ENCODE measurements at regions not wholly inside any gene's neighbourhood (a gene's known extent, or its start where the extent isn't known, plus 50 kb on each side); places are given as distances from the start of the nearest gene placed in this dataset.

- no peak for DNase-seq (ENCODE audit: low read depth)
- TF ChIP-seq, protein P1, sequence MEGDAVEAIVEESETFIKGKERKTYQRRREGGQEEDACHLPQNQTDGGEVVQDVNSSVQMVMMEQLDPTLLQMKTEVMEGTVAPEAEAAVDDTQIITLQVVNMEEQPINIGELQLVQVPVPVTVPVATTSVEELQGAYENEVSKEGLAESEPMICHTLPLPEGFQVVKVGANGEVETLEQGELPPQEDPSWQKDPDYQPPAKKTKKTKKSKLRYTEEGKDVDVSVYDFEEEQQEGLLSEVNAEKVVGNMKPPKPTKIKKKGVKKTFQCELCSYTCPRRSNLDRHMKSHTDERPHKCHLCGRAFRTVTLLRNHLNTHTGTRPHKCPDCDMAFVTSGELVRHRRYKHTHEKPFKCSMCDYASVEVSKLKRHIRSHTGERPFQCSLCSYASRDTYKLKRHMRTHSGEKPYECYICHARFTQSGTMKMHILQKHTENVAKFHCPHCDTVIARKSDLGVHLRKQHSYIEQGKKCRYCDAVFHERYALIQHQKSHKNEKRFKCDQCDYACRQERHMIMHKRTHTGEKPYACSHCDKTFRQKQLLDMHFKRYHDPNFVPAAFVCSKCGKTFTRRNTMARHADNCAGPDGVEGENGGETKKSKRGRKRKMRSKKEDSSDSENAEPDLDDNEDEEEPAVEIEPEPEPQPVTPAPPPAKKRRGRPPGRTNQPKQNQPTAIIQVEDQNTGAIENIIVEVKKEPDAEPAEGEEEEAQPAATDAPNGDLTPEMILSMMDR (IDR thresholded peaks at IDR 0.05; ENCODE audit: low read length, missing control alignments) = no peak
These were observed 209.1 kb downstream of the GRIN2B start for GRCh38 chr12:13772264-13772663.

DNA sequence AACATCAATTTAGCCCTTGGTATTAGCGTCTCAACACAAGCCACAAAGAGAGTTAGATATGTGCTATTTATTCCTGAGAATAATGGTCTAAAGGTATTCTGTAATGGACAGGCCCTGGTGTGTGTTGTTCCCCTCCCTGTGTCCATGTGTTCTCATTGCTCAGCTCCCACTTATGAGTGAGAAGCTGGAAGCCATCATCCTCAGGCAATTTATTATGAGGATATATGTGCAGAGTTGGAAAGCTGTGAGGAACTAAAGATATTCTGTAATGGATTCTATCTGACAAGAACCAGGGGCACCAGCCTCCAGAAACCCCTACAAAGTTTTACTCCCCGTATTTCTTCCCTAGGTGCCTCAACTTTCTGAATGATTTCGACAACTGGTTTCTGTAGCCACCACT, 210.8 kb downstream of the GRIN2B start:
- TF ChIP-seq, protein P1 (IDR thresholded peaks at IDR 0.05; ENCODE audit: low read length, missing control alignments) = no peak
- DNase-seq (ENCODE audit: low read depth) = no peak
- H3K4me3 ChIP-seq (replicated peaks; ENCODE audit: low read depth, low read length) = no peak overlapping the region

More at GRCh38 chr12:13772264-13772663, 209.1 kb downstream of the GRIN2B start:
- no peak overlapping the region for H3K4me3 ChIP-seq (replicated peaks; ENCODE audit: low read depth, low read length)

- TF ChIP-seq, protein P1 (IDR thresholded peaks at IDR 0.05; ENCODE audit: low read length, missing control alignments) = no peak
- DNase-seq (ENCODE audit: low read depth) = no peak
- H3K4me3 ChIP-seq (replicated peaks; ENCODE audit: low read depth, low read length) = no peak overlapping the region
These were observed 211.4 kb downstream of the GRIN2B start for GRCh38 chr12:13769966-13770365.

DNA sequence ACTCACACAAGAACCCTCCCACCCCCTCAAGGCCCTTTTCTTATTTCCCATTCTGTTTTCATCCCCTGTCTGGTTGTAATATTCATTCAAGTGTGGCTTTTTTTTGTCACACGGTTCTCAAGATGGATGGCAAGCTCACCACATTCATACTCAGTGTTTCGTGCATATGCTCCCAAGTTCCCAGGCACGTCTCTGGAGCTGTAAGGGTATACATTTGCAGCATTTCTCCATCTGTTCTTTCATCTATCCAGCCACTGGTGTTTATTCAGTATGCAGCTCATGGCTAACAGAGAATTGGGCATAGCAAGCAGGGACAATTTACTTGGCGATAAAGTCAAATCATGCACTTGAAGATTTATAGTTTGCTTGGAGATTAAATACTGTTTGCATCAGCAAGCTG, 212.1 kb downstream of the GRIN2B start:
- TF ChIP-seq, protein P1 (IDR thresholded peaks at IDR 0.05; ENCODE audit: low read length, missing control alignments) = no peak
- H3K4me3 ChIP-seq (replicated peaks; ENCODE audit: low read depth, low read length) = no peak overlapping the region
- DNase-seq (ENCODE audit: low read depth) = no peak

DNA sequence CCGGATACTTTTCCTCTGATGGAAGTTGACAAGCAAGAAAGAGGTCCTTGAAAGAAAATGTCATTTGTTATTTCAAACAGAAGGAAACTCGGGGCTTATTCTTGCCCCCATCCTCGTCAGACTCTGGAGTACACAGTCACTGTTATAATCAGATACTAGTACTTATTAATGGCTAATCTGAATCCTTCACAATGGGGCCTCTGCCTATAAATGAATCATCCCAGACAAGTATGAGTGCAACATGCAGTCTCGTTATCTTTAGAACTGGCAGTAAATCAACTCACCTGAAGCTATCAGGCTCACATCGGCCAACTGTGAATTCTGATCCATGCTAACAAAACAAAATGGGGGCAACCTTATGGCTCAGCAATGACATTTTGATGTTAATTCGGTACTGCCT, 216.7 kb downstream of the GRIN2B start:
- no peak for DNase-seq (ENCODE audit: low read depth)
- TF ChIP-seq, protein P1 (IDR thresholded peaks at IDR 0.05; ENCODE audit: low read length, missing control alignments) = no peak
- H3K4me3 ChIP-seq (replicated peaks; ENCODE audit: low read depth, low read length) = no peak overlapping the region

- no peak for DNase-seq (ENCODE audit: low read depth)
- TF ChIP-seq, protein P1 (IDR thresholded peaks at IDR 0.05; ENCODE audit: low read length, missing control alignments) = no peak
- H3K4me3 ChIP-seq (replicated peaks; ENCODE audit: low read depth, low read length) = no peak overlapping the region
These were observed 232.0 kb downstream of the GRIN2B start for GRCh38 chr12:13749389-13749788.

DNA sequence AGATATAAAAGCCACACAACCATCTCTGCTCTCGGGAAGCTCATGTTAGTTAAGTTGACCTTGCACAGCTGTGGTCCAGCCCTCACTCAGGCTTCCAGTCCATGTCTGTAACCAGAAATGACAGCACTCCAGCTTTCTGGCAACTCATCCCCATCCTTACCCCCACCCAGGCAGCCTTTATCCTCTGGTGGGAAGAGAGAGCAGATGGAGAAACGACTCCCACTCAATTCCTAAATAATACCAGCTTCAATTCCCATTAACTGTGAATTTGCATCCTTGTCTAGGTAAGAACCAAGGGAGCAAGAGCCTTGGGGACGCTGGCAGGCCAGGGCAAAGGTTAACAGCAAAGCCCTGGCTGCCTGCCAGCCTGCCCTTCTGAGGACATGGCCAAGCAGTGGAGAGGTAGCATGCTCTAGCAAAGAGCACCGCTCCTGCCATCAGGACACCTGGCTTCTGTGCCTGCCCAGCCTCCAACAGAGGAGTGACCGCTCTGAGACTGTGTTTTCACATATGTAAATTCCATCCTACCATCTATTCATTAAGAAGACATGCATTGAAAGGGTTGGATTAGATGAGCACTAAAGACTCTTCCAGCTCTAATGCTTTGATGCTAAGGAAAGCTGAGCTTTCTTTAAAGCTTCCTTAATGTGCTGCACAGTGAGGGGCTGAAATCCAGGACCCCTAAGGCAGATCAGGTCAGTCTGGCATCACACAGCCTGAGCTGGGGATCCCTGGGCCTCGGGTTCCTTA, 236.1 kb downstream of the GRIN2B start:
- no peak for DNase-seq (ENCODE audit: low read depth)
- TF ChIP-seq, protein P1 (IDR thresholded peaks at IDR 0.05; ENCODE audit: low read length, missing control alignments) = no peak
- H3K4me3 ChIP-seq (replicated peaks; ENCODE audit: low read depth, low read length) = no peak overlapping the region
